GM12892 (cell line): ENCODE measurements at regions not wholly inside any gene's neighbourhood (a gene's known extent, or its start where the extent isn't known, plus 50 kb on each side); places are given as distances from the start of the nearest gene placed in this dataset.

Experiments used
- POLR2A ChIP-seq: IDR thresholded peaks from 2 replicates; pipeline ENCODE4 v1.6.1; 2011; ENCODE audit warnings: low read depth, low read length, control low read depth
- POLR2AphosphoS5 ChIP-seq: IDR thresholded peaks from 2 replicates; pipeline ENCODE4 v1.6.1; 2011; ENCODE audit warnings: low read depth, low read length, control low read depth
- TAF1 ChIP-seq: IDR thresholded peaks from 2 replicates; pipeline ENCODE4 v1.6.1; 2011; ENCODE audit warnings: low read depth, mild to moderate bottlenecking, control low read depth, low read length, borderline replicate concordance

GRCh38 chr4:14025111-14025510, 397.6 kb upstream of the BOD1L1 start:
- no peak for TF ChIP-seq POLR2AphosphoS5
- TF ChIP-seq POLR2A: no peak
- no peak for TF ChIP-seq TAF1
